ENCODE measurements at regions not wholly inside any gene's neighbourhood (a gene's known extent, or its start where the extent isn't known, plus 50 kb on each side); places are given as distances from the start of the nearest gene placed in this dataset.

GRCh38 chr7:80971225-80971624 is 52.4 kb upstream of the SEMA3C start:
- no TSS peak for BruUV-seq (replicated peaks)
- Mint-ChIP-seq H3K9me3 (ENCODE audit: low read depth, unreplicated experiment) (peaks cover under 1% of the 10 kb centered on the region), H3K27me3 (ENCODE audit: unreplicated experiment) (no peaks in the 10 kb centered on the region), H3K27ac (ENCODE audit: unreplicated experiment) (no peak overlapping the region), H3K4me1 (ENCODE audit: low read depth, unreplicated experiment) (no peaks in the 10 kb centered on the region), H3K4me3 (ENCODE audit: low read depth, unreplicated experiment) (no peak overlapping the region), H3K36me3 (ENCODE audit: insufficient read depth, unreplicated experiment) (no peaks in the 10 kb centered on the region)
- DNase-seq: no peak
- TF ChIP-seq CTCF (IDR thresholded peaks at IDR 0.05; ENCODE audit: unreplicated experiment): no peak
- intact Hi-C loops (cut with micrococcal nuclease; ENCODE audit: unreplicated experiment): no loop called here
- CTCF ChIA-PET: no interaction called here

All from Calu3 (cell line).